ENCODE measurements at regions not wholly inside any gene's neighbourhood (a gene's known extent, or its start where the extent isn't known, plus 50 kb on each side); places are given as distances from the start of the nearest gene placed in this dataset.

DNA sequence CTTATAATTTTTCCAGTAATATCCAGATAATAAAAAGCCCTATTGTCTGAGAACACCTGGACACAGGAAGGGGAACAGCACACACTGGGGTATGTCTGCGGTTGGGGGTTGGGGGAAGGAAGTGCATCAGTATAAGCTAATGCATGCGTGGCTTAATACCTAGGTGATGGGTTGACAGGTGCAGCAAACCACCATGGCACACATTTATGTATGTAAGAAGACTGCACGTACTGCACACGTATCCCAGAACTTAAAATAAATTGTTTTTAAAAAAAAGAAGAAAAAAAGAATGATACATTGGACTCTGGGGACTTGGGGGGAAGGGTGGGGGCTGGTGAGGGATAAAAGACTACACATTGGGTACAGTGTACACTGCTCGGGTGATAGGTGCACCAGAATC lies 144.9 kb upstream of the C1orf174 start:
- DNase-seq (ENCODE audit: low spot score) = no peak

DNA sequence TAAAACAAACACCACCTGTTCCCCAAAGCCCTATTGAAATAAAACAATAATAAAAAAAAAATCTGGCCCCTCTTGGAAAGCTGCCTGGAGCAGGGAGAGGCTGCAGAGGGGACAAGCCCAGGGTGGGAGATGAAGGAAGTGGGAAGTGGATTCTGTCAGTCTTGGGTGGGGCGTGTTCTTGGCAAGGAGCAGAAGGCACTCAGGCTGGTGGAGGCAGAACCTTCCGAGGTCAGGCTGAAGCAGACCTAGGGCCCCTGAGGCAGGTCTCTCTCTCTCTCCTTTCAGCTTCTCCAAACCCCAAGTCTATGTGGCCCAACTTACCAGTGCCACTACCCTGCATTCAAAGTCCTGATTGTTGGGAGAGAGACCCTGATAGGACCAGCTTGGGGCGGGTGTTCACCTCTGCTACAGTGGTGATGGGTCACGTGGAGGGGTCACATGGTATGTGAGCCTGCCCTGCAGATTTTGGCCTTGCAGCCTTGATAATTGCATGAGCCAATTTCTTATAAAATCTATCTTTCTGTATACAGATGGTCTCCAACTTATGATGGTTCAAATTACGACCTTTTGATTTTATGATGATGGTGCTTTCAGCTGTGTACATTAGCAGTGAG lies 145.4 kb upstream of the C1orf174 start:
- DNase-seq (ENCODE audit: low spot score) = no peak

DNA sequence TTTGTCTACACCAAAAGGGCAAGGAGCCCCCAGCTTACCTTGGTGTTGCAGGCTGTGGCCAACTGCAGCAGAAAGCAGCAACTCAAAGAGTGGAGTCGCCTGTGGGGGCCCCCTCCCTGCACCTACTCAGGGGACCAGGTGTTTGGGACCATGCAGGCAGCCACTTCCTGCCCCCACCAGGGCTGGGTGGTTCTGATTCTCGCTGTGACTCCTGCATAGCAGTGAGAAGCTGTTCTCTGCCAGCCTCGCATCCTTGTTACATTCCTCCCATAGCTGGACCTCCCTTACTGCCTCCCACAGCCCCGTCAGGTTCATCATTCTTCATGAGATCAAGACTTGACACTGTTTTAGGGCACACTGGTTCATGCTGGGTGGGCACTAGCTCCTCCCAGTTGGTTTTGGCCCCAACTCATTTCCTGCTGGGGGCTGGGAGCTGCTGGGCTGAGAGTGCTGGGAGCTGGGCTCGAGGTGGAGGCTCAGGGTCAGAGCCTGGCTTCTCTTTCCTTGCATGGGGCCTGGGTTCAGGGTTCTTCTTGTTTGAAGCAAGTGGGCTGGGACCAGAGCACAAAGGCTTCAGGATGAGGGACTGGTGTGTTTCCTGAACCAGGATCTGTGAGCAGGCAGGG lies 146.9 kb upstream of the C1orf174 start:
- no peak for DNase-seq (ENCODE audit: low spot score)

DNA sequence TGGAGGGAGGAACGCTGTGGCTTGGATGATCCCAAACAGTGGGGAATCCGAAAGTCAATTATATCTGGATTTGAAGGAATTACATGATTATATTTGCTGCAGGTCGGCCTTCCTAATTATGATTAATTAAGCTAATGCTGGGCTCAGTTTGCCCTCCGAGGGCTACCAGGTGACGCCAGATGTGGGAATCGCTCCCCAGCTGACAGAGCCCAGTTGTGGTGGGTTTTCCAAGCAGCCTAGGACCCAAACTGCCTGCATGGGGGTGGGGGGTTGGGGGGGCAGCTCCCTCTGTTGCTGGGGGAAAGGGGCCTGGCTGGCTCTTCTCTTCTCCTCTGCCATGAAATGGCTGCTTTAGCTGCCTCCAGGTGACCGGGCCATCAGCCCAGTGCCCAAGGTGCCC lies 147.6 kb upstream of the C1orf174 start:
- DNase-seq (ENCODE audit: low spot score) = no peak

DNA sequence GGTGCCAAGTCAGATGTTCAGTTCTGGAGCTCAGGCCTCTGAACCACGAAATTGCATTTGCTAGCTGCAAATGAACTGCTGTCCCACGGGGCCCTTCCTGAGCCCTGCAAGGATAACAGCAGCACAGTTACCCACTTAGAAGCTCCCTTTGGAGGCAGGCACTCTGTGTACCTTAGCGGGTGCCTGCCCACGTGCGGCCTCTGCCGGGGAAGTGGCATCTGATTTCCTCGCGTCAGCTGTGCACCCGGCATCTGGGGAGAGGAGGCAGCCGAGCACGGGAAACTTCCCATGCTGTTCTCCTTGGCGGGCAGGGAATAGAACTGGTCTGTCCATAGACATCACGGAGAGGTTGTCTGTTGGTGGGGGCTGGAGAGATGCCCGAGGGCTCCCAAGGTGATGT lies 148.0 kb upstream of the C1orf174 start:
- no peak for DNase-seq (ENCODE audit: low spot score)

DNA sequence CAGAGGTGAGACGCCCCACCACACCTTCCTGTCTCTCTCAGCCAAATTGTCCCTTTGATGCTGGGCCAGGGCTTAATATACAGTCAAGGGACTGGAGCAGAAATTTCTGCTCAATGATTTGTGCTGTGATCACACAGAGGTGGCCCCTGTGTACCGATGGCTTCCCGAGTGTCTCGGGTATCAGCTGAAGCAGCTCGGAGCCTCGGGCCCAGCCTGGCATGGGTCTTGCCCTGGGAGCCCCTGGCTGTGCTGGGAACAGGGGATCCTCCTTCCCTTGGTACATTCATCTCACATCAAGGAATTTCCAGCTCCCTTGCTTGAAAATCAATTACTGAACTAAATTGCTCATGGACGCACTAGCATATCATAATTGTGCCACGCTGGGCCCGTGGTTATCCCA lies 148.8 kb upstream of the C1orf174 start:
- no peak for DNase-seq (ENCODE audit: low spot score)

DNA sequence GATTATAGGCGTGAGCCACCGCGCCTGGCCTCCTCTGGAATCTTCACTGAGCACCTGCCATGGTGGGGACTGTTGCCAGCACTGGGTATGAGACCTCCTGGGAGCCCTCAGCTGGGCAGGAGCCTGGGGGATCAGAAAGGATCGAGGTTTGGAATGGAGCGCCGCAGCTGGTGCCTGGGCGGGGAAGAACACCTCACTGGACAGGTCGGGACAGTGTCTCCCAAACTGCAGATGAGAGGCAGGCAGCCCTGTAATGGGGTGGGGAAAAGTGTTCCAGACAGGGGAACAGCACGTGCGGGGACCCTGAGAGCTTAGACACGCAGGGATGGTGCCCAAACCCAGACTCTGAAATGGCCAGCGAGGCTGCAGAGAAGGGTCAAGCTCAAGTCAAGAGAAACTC lies 150.9 kb upstream of the C1orf174 start:
- no peak for DNase-seq (ENCODE audit: low spot score)

DNA sequence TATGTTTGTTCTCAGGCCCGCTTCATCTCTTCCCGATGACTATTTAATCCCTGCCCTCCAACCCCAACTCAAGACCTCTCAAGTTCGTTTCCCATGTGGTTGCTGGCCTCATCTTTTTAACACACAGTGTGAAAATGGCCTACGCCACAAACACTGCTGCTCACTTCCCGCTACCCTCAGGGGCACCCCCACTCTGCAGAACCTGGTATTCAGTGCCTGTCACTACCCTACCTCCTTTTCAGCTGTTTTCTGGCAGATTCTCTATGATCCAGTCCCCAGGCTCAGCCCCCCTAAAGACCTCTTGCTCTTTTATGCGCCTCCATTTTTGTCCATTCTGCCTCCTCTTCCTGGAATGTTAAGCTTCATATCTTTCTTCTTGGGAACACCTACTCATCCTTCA lies 152.6 kb upstream of the C1orf174 start:
- no peak for DNase-seq (ENCODE audit: low spot score)

DNA sequence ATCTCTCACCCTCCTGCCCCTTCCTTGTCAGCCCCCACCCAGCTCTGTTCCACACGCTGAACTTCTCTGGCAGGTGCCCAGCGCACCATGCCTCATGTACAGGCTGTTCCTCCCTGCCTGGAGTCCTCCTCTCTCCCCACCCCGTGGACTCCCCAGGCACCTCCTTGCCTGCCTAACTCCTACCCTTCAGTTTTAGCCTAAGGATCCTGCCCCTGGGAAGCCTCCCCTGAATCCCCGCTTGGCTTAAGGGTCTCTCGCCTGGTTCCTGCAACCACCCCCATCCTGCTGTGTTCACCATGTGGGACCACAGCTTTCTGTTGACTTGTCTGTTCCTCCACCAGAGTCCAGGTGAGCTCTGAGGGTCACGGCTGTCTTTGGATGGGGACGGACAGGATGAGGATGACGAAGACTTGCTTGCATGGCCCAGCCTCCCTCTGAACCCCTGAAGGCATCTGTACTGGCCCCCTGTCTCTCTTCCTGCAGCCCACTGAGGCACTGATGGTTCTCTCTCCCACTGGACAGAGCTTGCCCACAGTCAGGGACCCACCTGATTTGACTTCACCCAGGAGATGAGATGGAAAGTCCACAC lies 153.2 kb upstream of the C1orf174 start:
- DNase-seq (ENCODE audit: low spot score) = no peak

DNA sequence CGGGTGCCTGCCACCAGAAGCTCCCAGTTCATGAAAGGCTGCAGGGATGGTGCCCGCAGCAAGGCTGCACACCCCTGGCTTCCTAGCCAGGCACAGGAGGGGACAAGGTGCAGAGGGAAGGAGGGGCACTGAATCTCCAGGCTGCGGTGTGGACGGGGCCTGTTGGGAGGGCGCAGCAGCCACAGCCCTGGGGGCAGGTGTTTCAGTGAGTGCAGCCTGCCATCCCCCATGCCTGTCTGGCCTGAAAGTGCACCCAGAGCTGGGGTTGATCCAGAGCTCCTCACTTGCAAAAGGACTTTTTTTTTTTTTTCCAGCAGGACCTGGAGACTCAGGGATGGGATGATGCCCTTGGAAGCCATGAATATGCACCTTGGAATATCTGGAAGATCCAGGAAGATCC lies 153.7 kb upstream of the C1orf174 start:
- no peak for DNase-seq (ENCODE audit: low spot score)

DNA sequence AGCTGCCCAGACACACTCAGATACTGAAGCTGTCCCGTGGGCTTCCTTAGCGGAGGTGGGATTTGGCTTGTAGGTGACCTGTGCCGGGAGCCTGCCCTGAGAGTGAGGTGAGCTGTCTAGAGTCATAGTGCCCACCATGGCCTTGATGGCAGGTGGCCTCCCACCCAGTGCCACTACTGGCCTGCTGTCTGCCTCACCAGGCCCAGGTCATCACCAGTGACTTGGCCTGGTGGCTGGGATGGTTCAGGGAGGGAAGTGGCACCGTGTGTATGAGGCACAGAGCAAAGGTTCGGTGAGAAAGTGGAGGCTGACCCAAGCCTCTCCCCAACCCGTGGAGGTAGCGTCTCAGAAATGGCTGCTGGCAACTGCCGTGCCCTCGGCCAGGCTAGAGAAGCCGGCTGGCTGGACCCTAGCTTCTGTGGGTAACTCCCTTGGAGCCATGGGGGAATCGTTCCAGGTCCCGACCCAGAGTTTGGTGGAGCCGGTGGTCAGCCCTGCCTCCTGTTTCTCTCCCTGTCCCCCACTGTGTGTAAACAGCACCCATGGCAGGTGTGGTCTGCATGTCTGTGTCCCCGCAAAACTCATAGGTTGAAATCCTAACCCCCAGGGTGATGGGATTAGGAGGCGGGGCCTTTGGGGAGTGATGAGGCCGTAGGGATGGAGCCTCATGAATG lies 155.4 kb upstream of the C1orf174 start:
- DNase-seq (ENCODE audit: low spot score) = no peak

DNA sequence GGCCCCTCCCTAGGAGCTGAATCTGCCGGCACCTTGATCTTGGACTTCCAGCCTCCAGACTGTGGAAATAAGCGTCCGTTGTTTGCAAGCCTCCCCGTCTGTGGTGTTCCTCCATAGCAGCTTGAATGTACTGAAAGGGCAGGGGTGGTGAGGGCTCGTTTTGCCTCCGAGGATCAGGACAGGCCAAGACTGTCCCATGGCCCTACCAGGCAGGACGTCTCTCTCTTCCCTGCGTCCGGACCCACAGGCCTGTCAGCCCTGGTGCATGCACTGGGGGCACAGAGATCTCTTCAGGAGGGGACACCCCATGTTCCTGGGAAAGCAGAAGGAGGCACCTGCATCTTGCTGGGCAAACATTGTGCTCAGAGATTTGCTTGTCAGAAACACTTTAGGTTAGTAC lies 156.3 kb upstream of the C1orf174 start:
- no peak for DNase-seq (ENCODE audit: low spot score)

DNA sequence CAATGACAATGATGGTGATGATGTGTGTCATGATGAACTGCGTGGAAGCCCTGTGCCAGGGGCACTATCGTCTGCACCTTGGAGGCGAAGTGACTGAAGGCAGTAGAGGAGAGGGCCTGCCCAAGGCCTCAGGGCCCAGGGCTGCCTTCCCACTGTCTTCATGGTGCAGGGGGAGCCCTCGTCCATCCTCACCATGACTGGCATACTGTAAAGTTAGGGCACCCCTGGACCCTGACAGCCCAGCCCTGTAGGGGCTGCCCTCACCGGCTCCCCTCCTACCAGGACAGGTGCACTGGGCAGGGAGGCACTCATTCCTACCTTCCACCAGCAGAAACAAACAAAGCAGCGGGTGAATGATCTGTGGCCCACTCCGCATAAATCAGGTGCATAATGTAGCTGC lies 156.9 kb upstream of the C1orf174 start:
- DNase-seq (ENCODE audit: low spot score) = no peak

DNA sequence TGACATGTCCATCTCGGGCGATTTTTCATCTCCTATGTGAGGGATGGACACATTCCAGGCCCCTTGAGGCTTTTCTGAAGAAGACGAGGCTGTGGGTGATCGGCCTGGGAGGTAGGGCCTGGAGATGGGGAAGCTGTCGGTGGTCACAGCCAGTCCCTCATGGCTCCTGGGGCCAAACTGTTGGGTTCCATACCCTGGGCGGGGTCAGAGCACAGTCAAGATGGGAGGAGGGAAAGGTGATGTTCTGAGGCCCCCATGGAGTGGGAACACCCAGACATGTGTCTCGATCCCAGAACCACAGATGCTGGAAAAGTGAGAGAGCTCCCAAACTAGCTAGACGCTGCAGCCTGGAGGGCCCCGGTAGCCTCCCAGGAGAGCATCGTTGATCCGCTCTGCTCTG lies 157.5 kb upstream of the C1orf174 start:
- DNase-seq (ENCODE audit: low spot score) = no peak

DNA sequence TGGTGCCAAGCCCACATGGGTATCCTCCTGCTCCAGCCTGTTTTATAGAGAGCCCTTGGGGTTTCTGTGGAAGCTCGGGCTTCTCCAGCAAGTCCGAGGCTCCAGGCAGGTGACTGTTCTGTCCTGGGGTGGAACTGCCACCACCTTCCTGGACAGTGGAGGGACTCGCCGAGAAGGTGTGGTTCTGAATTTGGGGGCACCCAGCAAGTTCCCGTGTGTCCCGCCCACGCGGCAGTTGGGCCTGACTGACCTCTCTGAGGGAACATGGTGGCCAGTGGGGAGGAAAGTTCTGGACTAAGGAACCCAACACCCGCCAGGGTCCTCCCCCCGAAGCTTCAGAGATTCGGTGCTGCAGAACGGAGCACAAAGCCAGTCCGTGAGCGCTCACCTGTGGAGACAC lies 158.1 kb upstream of the C1orf174 start:
- no peak for DNase-seq (ENCODE audit: low spot score)

DNA sequence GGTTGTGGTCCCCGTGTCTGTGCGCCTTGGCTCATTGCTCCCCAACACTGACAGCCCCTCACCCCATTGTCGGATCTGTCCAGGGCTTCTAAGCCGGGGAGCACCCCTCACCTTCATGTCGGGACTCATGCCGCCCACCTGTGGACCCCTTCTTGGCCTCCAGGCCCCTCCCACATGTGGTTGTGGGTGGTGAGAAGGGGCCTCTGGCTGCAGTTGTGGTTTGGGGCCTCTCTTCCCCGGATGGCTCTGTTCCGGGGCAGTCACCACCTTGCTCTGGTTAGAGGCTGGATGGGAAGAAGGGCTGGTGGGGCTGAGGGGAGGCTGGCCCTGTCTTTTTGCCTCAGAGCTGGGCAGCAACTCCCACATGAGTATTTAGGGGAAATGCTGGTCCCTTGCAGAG lies 158.6 kb upstream of the C1orf174 start:
- DNase-seq (ENCODE audit: low spot score) = no peak

DNA sequence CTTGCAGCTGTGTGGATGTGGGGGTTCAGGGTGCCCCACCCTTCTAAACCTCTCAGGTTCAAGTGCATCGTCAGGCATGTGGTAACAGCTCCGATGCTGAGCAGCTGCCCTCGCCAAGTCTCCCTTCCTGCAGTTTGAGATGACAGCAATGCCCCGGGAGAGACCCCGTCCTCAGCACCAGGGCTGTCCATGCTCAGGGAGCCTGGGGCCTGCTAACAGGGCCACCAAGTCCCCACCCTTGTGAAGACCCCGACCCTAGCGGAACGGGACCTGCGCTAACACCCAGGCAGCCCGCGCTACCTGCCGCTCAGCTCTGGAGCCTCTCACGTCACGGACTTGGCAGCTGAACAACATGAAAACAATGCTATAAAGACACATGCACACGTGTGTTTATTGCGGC lies 159.2 kb upstream of the C1orf174 start:
- DNase-seq (ENCODE audit: low spot score) = no peak

DNA sequence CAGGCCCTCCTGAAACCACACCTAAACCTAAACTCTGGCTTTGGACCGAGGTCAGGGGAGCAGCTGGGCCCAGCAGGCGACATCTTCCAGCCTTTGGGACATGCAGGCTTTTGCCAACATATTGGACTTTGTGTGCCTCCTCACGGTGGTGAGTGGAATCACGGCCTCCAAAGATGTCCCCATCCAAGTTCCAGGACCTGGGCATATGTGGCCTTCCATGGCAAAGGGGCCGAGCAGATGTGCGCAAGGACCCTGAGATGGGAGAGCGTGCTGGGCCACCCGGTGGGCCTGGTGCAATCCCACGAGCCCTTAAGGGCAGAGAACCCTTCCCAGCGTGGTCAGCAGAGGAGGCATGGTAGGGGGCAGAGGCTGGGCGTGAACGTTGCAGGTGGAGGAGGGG lies 160.8 kb upstream of the C1orf174 start:
- DNase-seq (ENCODE audit: low spot score) = no peak

DNA sequence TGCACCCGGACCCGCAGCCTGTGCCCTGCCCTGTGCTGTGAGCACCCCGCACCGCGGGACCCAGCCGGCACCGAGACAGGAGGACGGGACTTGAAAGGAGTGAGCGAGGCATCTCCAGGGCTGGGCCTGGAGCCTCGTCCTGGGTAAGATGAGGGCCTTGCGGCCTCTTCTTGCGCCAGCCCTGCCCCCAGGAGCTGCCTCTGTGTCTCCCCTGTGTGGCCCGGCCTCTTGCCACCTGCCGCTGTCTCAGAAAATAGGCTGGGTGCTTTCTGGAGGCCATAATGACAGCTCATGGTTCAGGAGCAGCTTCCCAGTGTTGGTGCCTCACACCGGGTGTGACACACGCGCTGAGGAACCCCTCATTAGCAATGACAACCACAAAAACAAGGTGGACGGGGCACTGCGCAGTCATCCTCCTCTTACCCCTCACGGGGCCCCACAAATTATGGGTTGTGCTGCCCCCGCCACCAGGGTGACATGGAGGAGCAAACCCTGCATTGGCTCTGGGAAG lies 161.5 kb upstream of the C1orf174 start:
- no peak for DNase-seq (ENCODE audit: low spot score)

DNA sequence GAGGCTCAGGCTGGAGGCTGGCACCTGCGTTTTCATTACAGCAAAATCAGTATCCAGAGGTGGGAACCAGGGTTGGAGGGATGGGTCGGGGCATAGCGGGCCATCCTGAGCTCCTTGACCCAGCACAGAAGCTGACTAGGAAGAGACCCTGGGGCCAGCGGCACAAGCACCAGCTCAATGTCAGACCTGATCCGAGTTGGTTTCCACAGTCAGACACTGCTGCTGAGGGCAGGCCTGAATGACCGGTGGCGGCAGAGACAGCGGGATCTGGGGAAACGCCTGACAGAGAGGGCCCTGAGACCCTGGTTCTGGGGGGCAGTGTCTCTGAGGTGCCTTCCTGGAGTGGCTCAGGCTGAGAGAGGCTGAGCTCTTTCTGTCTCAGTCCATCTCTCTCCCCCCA lies 162.0 kb upstream of the C1orf174 start:
- DNase-seq (ENCODE audit: low spot score) = no peak

DNA sequence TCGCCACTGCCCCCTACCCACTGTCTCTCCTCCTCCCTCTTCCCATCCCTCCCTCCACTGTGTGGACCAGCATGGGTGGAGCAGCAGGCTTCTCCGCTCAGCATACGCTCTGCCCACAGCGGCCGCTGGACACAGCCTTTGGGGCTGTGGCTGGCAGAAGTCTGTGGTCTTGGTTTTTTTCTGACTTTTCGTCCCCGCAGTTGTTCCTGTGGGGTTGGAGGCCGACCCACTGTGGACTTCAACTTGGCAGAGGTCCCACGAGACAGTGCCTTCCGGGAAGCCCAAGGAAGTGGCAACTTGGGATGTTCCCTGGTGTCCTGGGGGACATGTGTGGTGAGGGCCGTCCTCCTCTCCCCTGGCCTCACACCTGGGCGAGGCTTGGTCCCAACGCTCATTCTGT lies 162.5 kb upstream of the C1orf174 start:
- no peak for DNase-seq (ENCODE audit: low spot score)

DNA sequence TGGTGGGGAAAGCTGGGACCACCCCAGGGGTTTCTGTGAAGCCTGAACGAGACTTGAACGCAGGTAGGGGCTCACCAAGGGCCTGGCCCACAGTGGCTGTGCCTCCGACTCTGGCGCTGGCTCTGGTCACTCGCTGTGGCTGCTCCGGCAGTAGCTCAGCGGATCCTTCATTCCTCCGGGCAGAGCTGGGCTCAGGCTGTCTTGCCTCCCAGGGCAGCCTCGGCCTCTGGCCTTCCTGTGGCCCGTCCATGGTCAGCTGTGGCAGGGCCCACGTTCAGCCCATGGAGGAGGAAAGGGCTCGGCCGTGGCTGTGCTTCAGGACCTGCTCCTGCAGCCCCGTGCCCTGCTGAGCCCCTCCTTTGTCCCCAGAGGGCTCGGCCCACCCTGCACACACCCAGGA lies 162.9 kb upstream of the C1orf174 start:
- no peak for DNase-seq (ENCODE audit: low spot score)

DNA sequence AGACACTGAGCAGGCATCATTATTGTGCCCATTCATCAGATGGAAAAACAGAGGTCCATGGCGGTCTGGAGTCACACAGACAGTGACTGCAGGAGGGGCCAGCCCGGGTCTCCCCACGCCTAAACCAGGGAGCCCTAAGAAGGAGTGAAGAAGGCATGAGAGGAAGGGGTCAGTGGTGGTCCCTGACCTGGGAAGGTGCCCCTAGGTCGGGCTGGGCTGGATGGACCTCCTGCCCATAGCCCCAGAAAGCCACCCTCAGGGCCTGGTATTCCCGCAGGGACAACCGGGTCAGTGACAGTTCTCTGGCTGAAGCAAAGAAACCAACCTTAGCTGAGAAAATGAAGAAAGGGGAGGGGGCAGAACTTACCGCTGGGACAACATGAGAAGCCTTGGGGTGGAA lies 163.4 kb upstream of the C1orf174 start:
- no peak for DNase-seq (ENCODE audit: low spot score)

Data from A172 (cell line).